Liver (tissue), 3 donors: ENCODE measurements at regions not wholly inside any gene's neighbourhood (a gene's known extent, or its start where the extent isn't known, plus 50 kb on each side); places are given as distances from the start of the nearest gene placed in this dataset.

ENCODE experiments used
- EGR1 ChIP-seq, 2 donors: IDR thresholded peaks; 2 replicates each; pipeline ENCODE4 v1.6.1; 2016 to 2018; ENCODE audit warnings: antibody characterized with exemption in 2 of 2, low read depth in 2 of 2
- FOXA2 ChIP-seq: IDR thresholded peaks from 2 replicates; pipeline ENCODE4 v1.6.1; 2016; ENCODE audit warnings: antibody characterized with exemption
- GABPA ChIP-seq, 2 donors: IDR thresholded peaks in 1 of 2; conservative IDR thresholded peaks in 1 of 2; 2 replicates each; pipeline ENCODE4 v1.6.1; 2016; ENCODE audit warnings: antibody characterized with exemption in 2 of 2, mild to moderate bottlenecking in 1 of 2, moderate library complexity in 1 of 2
- NR2F2 ChIP-seq: IDR thresholded peaks from 2 replicates; pipeline ENCODE4 v1.6.1; 2016; ENCODE audit warnings: antibody characterized with exemption
- RAD21 ChIP-seq, 2 donors: IDR thresholded peaks; 2 replicates each; pipeline ENCODE4 v1.6.1; 2016; ENCODE audit warnings: antibody characterized with exemption in 2 of 2, mild to moderate bottlenecking in 2 of 2
- SP1 ChIP-seq: IDR thresholded peaks from 2 replicates; pipeline ENCODE4 v1.6.1; 2018; ENCODE audit warnings: antibody characterized with exemption, mild to moderate bottlenecking
- TAF1 ChIP-seq: conservative IDR thresholded peaks from 2 replicates; pipeline ENCODE4 v1.6.1; 2016; ENCODE audit warnings: antibody characterized with exemption, mild to moderate bottlenecking
- TF ChIP-seq, protein P1 (sequence below): fragments of 150-350 bp; IDR thresholded peaks from 2 replicates; pipeline ENCODE4 v1.5.1; 2017; ENCODE audit warnings: improper control_type of control experiment, low read depth, low read length; ENCODE audit not compliant: missing input control
- TF ChIP-seq, protein P2 (sequence below): IDR thresholded peaks from 2 replicates; pipeline ENCODE4 v1.6.1; 2016; ENCODE audit warnings: antibody characterized with exemption
- TF ChIP-seq, protein P3 (sequence below): IDR thresholded peaks from 2 replicates; pipeline ENCODE4 v1.6.1; 2016; ENCODE audit warnings: antibody characterized with exemption, mild to moderate bottlenecking
- TF ChIP-seq, protein P4 (sequence below): IDR thresholded peaks from 2 replicates; pipeline ENCODE4 v1.6.1; 2016; ENCODE audit warnings: antibody characterized with exemption
- donor health status: healthy.
- donor health status: healthy.

DNA sequence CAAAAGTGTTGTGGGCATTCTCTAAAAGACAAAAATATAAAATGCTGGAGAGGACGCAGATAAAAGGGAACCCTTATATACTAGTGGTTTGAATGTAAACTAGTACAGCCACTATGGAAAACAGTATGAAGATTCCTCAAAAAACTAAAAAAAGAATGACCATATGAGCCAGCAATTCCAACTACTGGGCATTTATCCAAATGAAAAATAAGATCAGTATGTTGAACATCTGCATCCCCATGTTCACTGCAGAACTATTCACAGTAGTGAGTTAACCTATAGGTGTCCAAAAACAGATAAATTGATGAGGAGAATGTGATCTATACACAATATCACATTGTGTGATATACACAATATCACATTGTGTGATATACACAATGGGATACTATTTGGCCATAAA lies 1615.3 kb downstream of the PCDH18 start:
- TF ChIP-seq, protein P1, sequence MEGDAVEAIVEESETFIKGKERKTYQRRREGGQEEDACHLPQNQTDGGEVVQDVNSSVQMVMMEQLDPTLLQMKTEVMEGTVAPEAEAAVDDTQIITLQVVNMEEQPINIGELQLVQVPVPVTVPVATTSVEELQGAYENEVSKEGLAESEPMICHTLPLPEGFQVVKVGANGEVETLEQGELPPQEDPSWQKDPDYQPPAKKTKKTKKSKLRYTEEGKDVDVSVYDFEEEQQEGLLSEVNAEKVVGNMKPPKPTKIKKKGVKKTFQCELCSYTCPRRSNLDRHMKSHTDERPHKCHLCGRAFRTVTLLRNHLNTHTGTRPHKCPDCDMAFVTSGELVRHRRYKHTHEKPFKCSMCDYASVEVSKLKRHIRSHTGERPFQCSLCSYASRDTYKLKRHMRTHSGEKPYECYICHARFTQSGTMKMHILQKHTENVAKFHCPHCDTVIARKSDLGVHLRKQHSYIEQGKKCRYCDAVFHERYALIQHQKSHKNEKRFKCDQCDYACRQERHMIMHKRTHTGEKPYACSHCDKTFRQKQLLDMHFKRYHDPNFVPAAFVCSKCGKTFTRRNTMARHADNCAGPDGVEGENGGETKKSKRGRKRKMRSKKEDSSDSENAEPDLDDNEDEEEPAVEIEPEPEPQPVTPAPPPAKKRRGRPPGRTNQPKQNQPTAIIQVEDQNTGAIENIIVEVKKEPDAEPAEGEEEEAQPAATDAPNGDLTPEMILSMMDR, result no peak
- TF ChIP-seq RAD21 (IDR thresholded peaks at IDR 0.05) (no peak), EGR1 (IDR thresholded peaks at IDR 0.05; ENCODE audit: low read depth in 2 of 2) (no peak), TAF1 (no peak), NR2F2 (no peak), GABPA (IDR thresholded peaks at IDR 0.05 in 1 of 2, conservative IDR thresholded peaks at IDR 0.05 in 1 of 2) (no peak), FOXA2 (no peak), SP1 (no peak)
- TF ChIP-seq, protein P2, sequence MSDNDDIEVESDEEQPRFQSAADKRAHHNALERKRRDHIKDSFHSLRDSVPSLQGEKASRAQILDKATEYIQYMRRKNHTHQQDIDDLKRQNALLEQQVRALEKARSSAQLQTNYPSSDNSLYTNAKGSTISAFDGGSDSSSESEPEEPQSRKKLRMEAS, result no peak
- TF ChIP-seq, protein P3, sequence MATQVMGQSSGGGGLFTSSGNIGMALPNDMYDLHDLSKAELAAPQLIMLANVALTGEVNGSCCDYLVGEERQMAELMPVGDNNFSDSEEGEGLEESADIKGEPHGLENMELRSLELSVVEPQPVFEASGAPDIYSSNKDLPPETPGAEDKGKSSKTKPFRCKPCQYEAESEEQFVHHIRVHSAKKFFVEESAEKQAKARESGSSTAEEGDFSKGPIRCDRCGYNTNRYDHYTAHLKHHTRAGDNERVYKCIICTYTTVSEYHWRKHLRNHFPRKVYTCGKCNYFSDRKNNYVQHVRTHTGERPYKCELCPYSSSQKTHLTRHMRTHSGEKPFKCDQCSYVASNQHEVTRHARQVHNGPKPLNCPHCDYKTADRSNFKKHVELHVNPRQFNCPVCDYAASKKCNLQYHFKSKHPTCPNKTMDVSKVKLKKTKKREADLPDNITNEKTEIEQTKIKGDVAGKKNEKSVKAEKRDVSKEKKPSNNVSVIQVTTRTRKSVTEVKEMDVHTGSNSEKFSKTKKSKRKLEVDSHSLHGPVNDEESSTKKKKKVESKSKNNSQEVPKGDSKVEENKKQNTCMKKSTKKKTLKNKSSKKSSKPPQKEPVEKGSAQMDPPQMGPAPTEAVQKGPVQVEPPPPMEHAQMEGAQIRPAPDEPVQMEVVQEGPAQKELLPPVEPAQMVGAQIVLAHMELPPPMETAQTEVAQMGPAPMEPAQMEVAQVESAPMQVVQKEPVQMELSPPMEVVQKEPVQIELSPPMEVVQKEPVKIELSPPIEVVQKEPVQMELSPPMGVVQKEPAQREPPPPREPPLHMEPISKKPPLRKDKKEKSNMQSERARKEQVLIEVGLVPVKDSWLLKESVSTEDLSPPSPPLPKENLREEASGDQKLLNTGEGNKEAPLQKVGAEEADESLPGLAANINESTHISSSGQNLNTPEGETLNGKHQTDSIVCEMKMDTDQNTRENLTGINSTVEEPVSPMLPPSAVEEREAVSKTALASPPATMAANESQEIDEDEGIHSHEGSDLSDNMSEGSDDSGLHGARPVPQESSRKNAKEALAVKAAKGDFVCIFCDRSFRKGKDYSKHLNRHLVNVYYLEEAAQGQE, result no peak
- TF ChIP-seq, protein P4, sequence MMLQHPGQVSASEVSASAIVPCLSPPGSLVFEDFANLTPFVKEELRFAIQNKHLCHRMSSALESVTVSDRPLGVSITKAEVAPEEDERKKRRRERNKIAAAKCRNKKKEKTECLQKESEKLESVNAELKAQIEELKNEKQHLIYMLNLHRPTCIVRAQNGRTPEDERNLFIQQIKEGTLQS, result no peak
